NCI-H2081 treated with DMSO at 0.1 percent for 48 hours (cell line): ENCODE measurements at regions not wholly inside any gene's neighbourhood (a gene's known extent, or its start where the extent isn't known, plus 50 kb on each side); places are given as distances from the start of the nearest gene placed in this dataset.
"Not testable (repeated sequence)": the region's sequence is repeated elsewhere in the genome, so short reads cannot be mapped to it uniquely, and the experiment has no call there.

ENCODE experiments used
- DNase-seq: peaks from one replicate; lab custom pipeline; 2025; lab: John Stamatoyannopoulos, UW

DNA sequence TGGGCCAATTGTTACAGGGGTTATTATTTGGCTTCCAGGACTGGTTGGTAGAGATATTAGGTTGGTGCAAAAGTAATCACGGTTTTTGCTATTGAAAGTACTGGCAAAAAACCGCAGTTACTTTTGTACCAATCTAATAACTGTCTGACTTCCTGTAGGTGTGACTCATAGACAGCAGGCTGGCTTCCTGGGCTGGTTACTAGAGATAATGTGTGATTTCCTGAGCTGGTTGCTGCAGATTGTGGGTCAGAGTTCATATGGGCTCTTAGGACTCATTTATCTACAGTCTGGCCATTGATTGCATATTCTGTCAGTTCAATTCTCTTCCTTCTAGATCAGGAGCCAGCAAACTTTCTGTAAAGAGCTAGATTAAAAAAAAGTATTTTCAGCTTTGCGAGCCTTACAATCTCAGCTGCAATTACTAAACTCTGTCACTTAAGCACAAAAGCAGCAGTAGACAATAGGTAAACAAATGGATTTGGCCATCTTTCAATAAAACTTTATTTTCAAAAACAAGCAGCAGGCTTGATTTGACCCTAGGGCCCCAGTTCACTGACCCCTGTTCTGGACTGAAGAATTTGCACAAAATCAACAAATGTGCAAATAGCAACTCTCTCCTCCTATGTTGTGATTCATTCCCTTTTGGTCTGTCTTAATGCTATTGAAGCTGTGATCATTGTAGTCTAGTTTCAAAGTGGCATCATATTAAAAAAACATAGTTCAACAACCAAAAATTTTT, 50.8 kb upstream of the BOD1L1 start:
- DNase-seq, result no peak

DNA sequence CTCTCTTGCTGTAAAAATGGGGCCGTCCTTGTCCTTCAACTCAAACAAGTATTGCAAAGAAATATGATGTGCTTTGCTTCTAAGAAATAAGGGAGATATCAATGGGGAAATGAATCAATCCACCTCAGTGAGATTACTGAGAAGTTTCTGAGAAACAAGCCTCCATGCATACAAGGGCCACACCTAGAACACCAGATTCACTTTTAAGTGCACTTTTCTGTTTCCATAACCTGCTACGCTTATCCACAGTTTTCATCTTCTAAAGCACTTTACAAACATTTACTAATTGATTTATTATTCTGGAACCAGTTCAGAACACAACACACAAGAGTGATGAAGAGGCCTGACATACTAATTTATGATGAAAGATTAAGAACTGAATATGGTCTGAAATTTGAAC, 54.0 kb upstream of the BOD1L1 start:
- no peak for DNase-seq

DNA sequence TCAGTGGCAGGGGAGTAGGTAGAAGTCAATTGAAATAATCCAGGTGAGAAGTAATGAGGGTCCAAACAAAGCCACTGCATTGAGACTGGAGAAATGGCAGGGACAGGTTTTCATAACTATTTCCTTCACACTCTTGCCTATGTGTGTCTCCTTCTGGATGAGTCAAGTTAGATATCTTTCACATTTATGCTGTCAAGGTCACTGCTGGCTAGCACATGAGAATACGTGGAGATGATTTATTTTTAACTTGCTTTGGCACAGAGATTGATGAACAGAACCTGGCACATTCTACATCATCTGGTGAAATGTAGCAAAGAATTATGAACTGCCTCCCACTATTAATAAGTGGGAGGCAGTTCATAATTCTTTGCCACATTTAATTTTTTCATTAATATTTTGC, 66.7 kb upstream of the BOD1L1 start:
- no peak for DNase-seq

DNA sequence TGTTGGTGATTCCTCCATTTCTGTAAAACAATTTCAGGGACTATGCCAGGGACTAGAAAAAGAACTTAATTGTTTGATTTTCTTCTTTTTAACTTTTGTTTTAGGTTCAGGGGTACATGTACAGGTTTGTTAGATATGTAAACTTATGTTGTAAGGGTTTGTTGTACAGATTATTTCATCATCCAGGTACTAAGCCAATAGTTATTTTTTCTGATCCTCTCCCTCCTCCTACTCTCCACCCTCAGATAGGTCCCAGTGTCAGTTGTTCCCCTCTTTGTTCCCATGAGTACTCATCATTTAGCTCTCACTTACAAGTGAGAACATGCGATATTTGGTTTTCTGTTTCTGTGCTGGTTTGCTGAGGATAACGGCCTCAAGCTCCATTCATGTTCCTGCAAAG, 70.8 kb upstream of the BOD1L1 start:
- DNase-seq, result no peak

DNA sequence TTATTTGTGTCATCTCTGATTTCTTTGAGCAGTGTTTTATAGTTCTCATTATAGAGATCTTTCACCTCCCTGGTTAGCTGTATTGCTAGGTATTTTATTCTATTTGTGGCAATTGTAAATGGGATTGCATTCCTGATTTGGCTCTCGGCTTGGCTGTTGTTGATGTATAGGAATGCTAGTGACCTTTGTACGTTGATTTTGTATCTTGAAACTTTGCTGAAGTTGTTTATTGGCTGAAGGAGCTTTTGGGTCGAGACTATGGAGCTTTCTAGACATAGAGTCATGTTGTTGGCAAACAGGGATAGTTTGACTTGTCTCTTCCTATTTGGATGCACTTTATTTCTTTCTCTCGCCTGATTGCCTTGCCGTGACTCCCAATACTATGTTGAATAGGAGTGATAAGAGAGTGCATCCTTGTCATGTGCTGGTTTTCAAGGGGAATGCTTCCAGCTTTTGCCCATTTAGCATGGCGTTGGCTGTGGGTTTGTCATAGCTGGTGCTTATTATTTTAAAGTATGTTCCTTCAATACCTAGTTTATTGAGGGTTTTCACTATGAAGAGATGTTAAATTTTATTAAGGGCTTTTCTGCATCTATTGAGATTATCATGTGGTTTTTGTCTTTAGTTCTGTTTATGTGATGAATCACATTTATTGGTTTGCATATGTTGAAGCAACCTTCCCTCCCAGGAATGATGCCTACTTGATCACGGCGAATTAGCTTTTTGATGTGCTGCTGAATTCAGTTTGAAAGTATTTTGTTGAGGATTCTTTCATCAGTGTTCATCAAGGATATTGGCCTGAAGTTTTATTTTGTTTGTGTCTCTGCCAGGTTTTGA, 72.7 kb upstream of the BOD1L1 start:
- DNase-seq, result no peak

DNA sequence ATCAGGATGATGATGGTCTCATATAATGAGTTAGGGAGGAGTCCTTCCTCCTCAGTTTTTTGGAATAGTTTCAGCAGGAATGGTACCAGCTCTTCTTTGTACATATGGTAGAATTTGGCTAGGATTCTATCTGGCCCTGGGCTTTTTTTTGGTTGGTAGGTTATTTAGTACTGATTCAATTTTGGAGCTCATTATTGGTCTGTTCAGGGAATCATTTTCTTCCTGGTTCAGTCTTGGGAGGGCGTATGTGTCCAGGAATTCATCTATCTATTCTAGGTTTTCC, 73.3 kb upstream of the BOD1L1 start:
- not testable (repeated sequence) for DNase-seq

- DNase-seq, result no peak
Measured at GRCh38 chr4:13701937-13702446, 74.5 kb upstream of the BOD1L1 start.

GRCh38 chr4:13703096-13703495, 75.6 kb upstream of the BOD1L1 start:
- DNase-seq, result no peak

- no peak for DNase-seq
Measured at GRCh38 chr4:13704035-13704434, 76.5 kb upstream of the BOD1L1 start.

DNA sequence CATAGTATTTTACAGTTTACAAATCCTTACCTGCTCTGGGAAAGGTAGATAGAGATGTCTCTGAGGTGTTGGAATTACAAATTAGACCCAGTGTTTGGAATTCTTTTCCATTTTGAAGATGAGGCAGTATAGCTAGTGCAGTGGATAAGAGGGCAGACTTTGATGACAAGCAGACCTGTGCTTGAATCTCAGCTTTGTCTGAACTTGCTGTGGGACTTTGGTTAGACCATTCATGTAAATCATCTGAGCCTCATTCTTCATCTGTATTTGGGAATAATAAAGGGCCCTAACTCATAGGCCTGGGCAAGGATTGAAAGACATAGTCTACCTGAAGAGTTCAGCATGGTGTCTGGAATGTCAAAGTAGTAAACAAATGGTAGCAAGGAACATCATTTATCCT, 77.2 kb upstream of the BOD1L1 start:
- no peak for DNase-seq

- peak; percentile 48 for DNase-seq
Measured at GRCh38 chr4:13705521-13706041, 78.1 kb upstream of the BOD1L1 start.

GRCh38 chr4:13706120-13706519, 78.6 kb upstream of the BOD1L1 start:
- DNase-seq, result no peak

DNA sequence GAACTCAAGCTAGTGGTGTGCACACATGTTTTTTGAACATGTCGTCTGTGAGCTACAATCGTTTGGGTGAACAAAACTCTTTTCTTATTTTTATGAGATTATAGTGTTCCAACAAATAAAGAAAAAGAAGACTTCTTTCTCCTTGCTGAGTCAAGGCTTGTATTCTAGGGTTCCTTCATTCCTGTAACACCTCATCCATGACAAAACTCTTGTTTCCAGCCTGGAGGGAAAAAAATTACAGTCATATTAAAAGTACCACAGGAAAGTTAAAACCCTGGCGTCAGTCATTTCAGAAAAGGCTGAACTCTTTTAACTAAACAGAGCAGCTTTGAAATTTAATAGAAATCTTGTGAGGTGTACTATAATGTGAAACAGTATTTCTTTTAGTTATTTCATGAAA, 79.2 kb upstream of the BOD1L1 start:
- DNase-seq, result no peak

- DNase-seq, result no peak
Measured at GRCh38 chr4:13710246-13710885, 82.8 kb upstream of the BOD1L1 start.

DNA sequence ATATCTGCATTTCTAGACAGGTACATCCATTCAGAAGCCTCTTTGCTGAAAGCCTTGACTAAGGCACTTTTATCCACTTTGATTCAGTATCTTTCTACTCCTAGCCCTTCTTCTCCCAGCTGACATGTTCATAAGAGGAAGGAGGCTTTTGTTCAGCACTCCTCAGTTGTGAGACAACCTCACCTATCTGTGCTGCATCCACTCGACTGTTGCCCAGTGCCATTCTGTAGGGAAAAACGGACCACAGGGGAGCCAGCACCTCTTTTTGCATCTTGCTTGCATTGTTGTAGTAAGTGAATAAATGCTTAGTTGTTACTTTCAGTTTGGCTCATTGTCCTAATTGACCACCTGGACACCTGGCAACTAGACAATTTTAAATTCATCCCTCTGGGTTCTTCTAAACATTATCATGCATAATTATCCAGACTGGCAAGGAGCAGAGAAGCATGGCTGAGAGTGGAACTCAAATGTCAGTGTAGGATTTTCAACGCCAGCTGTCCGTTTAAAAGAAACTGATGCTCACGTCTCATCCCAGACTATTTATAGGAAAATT, 83.8 kb upstream of the BOD1L1 start:
- DNase-seq, result no peak

- no peak for DNase-seq
Measured at GRCh38 chr4:13721894-13722293, 94.4 kb upstream of the BOD1L1 start.

GRCh38 chr4:13722649-13723048, 95.1 kb upstream of the BOD1L1 start:
- DNase-seq, result no peak

GRCh38 chr4:13728761-13729160, 101.2 kb upstream of the BOD1L1 start:
- no peak for DNase-seq

DNA sequence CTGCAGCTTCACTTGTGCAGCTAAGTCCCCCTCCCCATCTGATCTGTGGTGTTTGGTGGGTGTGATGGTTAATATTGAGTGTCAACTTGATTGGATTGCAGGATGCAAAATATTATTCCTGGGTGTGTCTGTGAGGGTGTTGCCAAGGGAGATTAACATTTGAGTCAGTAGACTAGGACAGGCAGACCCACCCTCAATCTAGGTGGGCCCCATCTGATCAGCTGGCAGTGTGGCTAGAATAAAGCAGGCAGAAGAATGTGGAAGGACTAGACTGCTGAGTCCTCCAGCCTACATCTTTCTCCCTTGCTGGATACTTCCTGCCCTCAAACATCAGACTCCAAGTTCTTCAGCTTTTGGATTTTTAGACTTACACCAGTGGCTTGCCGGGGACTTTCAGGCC, 103.5 kb upstream of the BOD1L1 start:
- DNase-seq, result no peak

DNA sequence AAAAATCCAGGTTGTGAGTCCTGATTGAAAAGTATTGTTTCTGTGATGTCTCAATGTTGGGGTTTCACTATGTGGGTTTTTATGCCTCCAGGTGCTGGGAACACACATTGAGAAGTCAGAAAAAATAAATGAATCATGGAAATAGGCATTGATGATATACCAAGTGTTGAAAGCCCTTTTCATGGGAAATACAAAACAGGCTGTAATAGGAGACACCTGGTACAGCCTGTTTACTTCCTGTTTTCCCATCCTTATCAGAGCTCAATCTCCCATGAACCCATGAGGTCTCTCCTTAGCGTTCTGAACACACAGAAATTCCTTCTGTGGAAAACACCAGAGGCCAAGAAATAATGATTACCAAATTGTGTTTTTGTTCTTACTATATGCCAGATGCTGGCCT, 106.3 kb upstream of the BOD1L1 start:
- DNase-seq, result no peak

DNA sequence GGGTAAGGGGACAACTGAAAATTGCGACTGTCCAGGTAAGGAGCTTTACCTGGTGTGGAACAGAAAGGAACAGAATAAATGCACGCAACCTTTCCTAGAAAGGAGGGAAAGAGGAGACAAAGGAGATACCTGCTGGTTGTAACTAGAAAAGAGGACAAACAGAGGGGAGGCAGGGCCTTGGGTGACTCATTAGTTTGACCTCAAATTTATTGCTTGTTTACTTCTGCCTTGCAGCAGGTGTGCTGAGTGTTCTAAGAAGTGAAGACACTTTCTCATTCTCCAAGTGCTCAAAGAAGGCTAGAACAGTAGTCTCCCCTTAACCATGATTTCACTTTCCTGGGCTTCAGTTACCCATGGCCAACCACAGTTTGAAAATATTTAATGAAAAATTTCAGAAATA, 123.1 kb upstream of the BOD1L1 start:
- no peak for DNase-seq

- not testable (repeated sequence) for DNase-seq
Measured at GRCh38 chr4:13761581-13761980, 134.1 kb upstream of the BOD1L1 start.

- DNase-seq, result no peak
Measured at GRCh38 chr4:13762130-13762529, 134.6 kb upstream of the BOD1L1 start.
